B cell (primary cell): ENCODE measurements at regions not wholly inside any gene's neighbourhood (a gene's known extent, or its start where the extent isn't known, plus 50 kb on each side); places are given as distances from the start of the nearest gene placed in this dataset.

Experiments used
- ATAC-seq: fragments of 200-7000 bp; cut with Tn5 transposase; one replicate; pipeline ENCODE4 v1.10.0; 2021; ENCODE audit warnings: low read depth, mild to moderate bottlenecking, moderate number of reproducible peaks, moderate library complexity
- CTCF ChIA-PET: fragments of 350-600 bp; sonication (Branson Sonifier 250); formaldehyde crosslinking; loops from one replicate; lab custom pipeline; 2021; ENCODE audit warnings: antibody characterized with exemption, inconsistent platforms; lab: Charles Lee
- POLR2A ChIA-PET: fragments of 350-600 bp; sonication (Branson Sonifier 250); formaldehyde crosslinking; loops from one replicate; lab custom pipeline; 2021; ENCODE audit warnings: antibody characterized with exemption; lab: Charles Lee
- DNase-seq: peaks from one replicate; pipeline ENCODE4 v3.0.0; 2013
- H2AFZ ChIP-seq: 2 replicates; pipeline ENCODE4 v1.6.1; 2012; ENCODE audit warnings: mild to moderate bottlenecking, low read depth, low read length; ENCODE audit not compliant: insufficient read depth, poor library complexity, severe bottlenecking
- H3K27ac ChIP-seq, 2 donors: 1 replicate in 1 of 2; 2 replicates in 1 of 2; pipeline ENCODE4 v1.5.1; 2012 to 2013; ENCODE audit warnings: low read length in 2 of 2, mild to moderate bottlenecking in 2 of 2, moderate library complexity in 1 of 2
- H3K27me3 ChIP-seq, 4 experiments: fragments of 200-600 bp in 1 of 4; sonication (generic) in 1 of 4; replicated peaks in 1 of 4; 1 replicate in 2 of 4; 2 replicates in 2 of 4; pipeline versions ENCODE4 v1.6.1 to v1.7.0; 2013 to 2016; ENCODE audit warnings: low read length in 3 of 4, mild to moderate bottlenecking in 2 of 4, mixed read lengths in 1 of 4, moderate library complexity in 1 of 4; ENCODE audit not compliant: insufficient read depth in 4 of 4, control insufficient read depth in 3 of 4; ENCODE audit errors: control extremely low read depth in 1 of 4
- H3K36me3 ChIP-seq, 2 experiments: replicated peaks in 1 of 2; 1 replicate in 1 of 2; 2 replicates in 1 of 2; pipeline versions ENCODE4 v1.6.1 to v1.7.1; 2013; ENCODE audit warnings: low read length in 1 of 2; ENCODE audit not compliant: insufficient read depth in 2 of 2, control insufficient read depth in 1 of 2; ENCODE audit errors: control extremely low read depth in 1 of 2, extremely low read depth in 1 of 2
- H3K4me1 ChIP-seq, 2 donors: fragments of 200-600 bp in 1 of 2; sonication (generic) in 1 of 2; 1 replicate in 1 of 2; 2 replicates in 1 of 2; pipeline versions ENCODE4 v1.5.1 to v1.6.1; 2013 to 2017; ENCODE audit warnings: low read length in 2 of 2; ENCODE audit not compliant: control insufficient read depth in 2 of 2, insufficient read depth in 2 of 2
- H3K4me2 ChIP-seq: replicated peaks from 2 replicates; pipeline ENCODE3; 2012; ENCODE audit warnings: mild to moderate bottlenecking, low read depth, low read length; ENCODE audit not compliant: poor library complexity, severe bottlenecking
- H3K4me3 ChIP-seq, 5 experiments: fragments of 200-600 bp in 1 of 5; sonication (generic) in 1 of 5; 1 replicate in 3 of 5; 2 replicates in 2 of 5; pipeline versions ENCODE4 v1.5.1 to v1.7.0; 2011 to 2016; ENCODE audit warnings: low read length in 4 of 5, mild to moderate bottlenecking in 4 of 5, low read depth in 2 of 5, control low read depth in 1 of 5, moderate library complexity in 1 of 5; ENCODE audit not compliant: insufficient read depth in 1 of 5; ENCODE audit errors: control extremely low read depth in 1 of 5, extremely low read depth in 1 of 5
- H3K79me2 ChIP-seq: fragments of 200-600 bp; sonication (generic); one replicate; pipeline ENCODE4 v1.6.0; 2016; ENCODE audit warnings: low read length; ENCODE audit not compliant: control insufficient read depth, insufficient read depth
- H3K9ac ChIP-seq: fragments of 200-600 bp; sonication (generic); 2 replicates; pipeline ENCODE4 v1.6.1; 2017; ENCODE audit warnings: mild to moderate bottlenecking, low read length, moderate library complexity
- H3K9me3 ChIP-seq, 3 donors: one replicate each; pipeline versions ENCODE4 v1.6.1 to v1.7.1; 2013; ENCODE audit warnings: low read length in 2 of 3; ENCODE audit not compliant: control insufficient read depth in 2 of 3, insufficient read depth in 1 of 3; ENCODE audit errors: control extremely low read depth in 1 of 3
- H4K20me1 ChIP-seq: 2 replicates; pipeline ENCODE4 v1.6.0; 2012; ENCODE audit warnings: mild to moderate bottlenecking, low read length; ENCODE audit not compliant: insufficient read depth, control insufficient read depth, poor library complexity, severe bottlenecking
- H3K27ac Mint-ChIP-seq: one replicate; pipeline ENCODE4 v1.8.0; 2021; ENCODE audit warnings: mixed read lengths
- H3K27me3 Mint-ChIP-seq: one replicate; pipeline ENCODE4 v1.8.0; 2021; ENCODE audit warnings: mixed read lengths
- H3K4me1 Mint-ChIP-seq: one replicate; pipeline ENCODE4 v1.8.0; 2021; ENCODE audit warnings: mixed read lengths
- H3K4me3 Mint-ChIP-seq: one replicate; pipeline ENCODE4 v1.8.0; 2021; ENCODE audit warnings: mixed read lengths
- H3K9me3 Mint-ChIP-seq: one replicate; pipeline ENCODE4 v1.8.0; 2022; ENCODE audit warnings: mixed read lengths; ENCODE audit not compliant: insufficient read depth
- EZH2 ChIP-seq: IDR thresholded peaks from 2 replicates; pipeline ENCODE4 v1.6.1; 2012; ENCODE audit warnings: borderline replicate concordance, low read depth, mild to moderate bottlenecking, moderate library complexity, low read length; ENCODE audit not compliant: insufficient read depth, poor library complexity, severe bottlenecking
- WGBS: methylation state at CpG from one replicate; pipeline ENCODE4 v1.1.5; 2013; ENCODE audit warnings: missing lambda C conversion rate; ENCODE audit not compliant: insufficient coverage; 5-methylcytosine and 5-hydroxymethylcytosine counted together
- intact Hi-C: fragments of 100-400 bp; cut with micrococcal nuclease; formaldehyde crosslinking; loops from one replicate; pipeline ENCODE4 v1.10.0; 2022
- TF ChIP-seq, protein P1 (sequence below): fragments of 200-600 bp; IDR thresholded peaks from one replicate; pipeline ENCODE4 v1.8.0; 2022; ENCODE audit warnings: antibody characterized with exemption, mild to moderate bottlenecking

- Histone ChIP-seq H3K4me1 (no peaks in the 10 kb centered on the region), H3K9ac (no peak overlapping the region), H2AFZ (no peak overlapping the region), H3K9me3 (no peaks in the 10 kb centered on the region), H3K4me2 (no peak overlapping the region), H3K27ac (no peak overlapping the region), H4K20me1 (no peaks in the 10 kb centered on the region), H3K79me2 (no peaks in the 10 kb centered on the region), H3K4me3 (no peak overlapping the region), H3K27me3 (no peaks in the 10 kb centered on the region), H3K36me3 (no peaks in the 10 kb centered on the region)
- Mint-ChIP-seq H3K27me3 (no peaks in the 10 kb centered on the region), H3K4me3 (no peak overlapping the region), H3K9me3 (peaks cover 5% of the 10 kb centered on the region), H3K4me1 (no peaks in the 10 kb centered on the region), H3K27ac (no peak overlapping the region)
- WGBS: no CpG with 5 or more reads among the region's 3 CpGs
- TF ChIP-seq, protein P1, sequence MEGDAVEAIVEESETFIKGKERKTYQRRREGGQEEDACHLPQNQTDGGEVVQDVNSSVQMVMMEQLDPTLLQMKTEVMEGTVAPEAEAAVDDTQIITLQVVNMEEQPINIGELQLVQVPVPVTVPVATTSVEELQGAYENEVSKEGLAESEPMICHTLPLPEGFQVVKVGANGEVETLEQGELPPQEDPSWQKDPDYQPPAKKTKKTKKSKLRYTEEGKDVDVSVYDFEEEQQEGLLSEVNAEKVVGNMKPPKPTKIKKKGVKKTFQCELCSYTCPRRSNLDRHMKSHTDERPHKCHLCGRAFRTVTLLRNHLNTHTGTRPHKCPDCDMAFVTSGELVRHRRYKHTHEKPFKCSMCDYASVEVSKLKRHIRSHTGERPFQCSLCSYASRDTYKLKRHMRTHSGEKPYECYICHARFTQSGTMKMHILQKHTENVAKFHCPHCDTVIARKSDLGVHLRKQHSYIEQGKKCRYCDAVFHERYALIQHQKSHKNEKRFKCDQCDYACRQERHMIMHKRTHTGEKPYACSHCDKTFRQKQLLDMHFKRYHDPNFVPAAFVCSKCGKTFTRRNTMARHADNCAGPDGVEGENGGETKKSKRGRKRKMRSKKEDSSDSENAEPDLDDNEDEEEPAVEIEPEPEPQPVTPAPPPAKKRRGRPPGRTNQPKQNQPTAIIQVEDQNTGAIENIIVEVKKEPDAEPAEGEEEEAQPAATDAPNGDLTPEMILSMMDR: no peak
- TF ChIP-seq EZH2: no peak
- POLR2A ChIA-PET: no interaction called here
- intact Hi-C loops: no loop called here
- DNase-seq: no peak
- CTCF ChIA-PET: no interaction called here
- ATAC-seq: no peak
These were observed 181.9 kb upstream of the TRAM1L1 start for GRCh38 chr4:117267317-117267716.

GRCh38 chr4:117284736-117285135, 199.4 kb upstream of the TRAM1L1 start:
- Mint-ChIP-seq H3K27me3 (no peaks in the 10 kb centered on the region), H3K9me3 (no peaks in the 10 kb centered on the region), H3K4me1 (no peaks in the 10 kb centered on the region), H3K4me3 (no peak overlapping the region), H3K27ac (no peak overlapping the region)
- H3K9ac ChIP-seq: no peak overlapping the region
- ChIA-PET POLR2A (no interaction called here), CTCF (no interaction called here)
- no peaks in the 10 kb centered on the region for H3K79me2 ChIP-seq
- ATAC-seq (no peak), DNase-seq (no peak)
- H4K20me1 ChIP-seq: no peaks in the 10 kb centered on the region
- H3K9me3 ChIP-seq: no peaks in the 10 kb centered on the region
- H3K27ac ChIP-seq: no peak overlapping the region
- H3K27me3 ChIP-seq: no peaks in the 10 kb centered on the region
- intact Hi-C loops: no loop called here
- H3K36me3 ChIP-seq: no peaks in the 10 kb centered on the region
- no peak overlapping the region for H2AFZ ChIP-seq
- H3K4me1 ChIP-seq: no peaks in the 10 kb centered on the region
- no peak overlapping the region for H3K4me3 ChIP-seq
- TF ChIP-seq, protein P1: no peak
- no peak for TF ChIP-seq EZH2
- no peak overlapping the region for H3K4me2 ChIP-seq
